ENCODE measurements at regions not wholly inside any gene's neighbourhood (a gene's known extent, or its start where the extent isn't known, plus 50 kb on each side); places are given as distances from the start of the nearest gene placed in this dataset.

DNA sequence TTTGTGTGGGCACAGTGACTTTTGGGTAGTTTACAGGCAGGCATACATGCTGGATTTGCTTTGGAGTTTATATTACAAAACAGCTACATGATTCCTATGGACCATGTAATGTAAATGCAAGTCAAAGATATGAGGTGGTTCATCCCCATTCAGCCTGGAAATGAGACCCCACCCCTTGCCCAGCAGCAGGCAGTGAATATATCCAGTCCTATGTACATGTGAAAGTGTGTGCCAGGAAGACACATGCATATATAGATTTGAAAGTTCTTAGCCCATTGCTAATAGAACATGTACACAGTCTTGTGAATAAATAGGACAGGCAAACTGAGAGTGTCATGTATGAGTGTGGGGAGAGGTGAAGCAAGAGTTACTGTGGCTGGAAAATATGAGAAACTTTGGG, 65.3 kb downstream of the FZD1 start:
- TF ChIP-seq CTCF (IDR thresholded peaks at IDR 0.05; ENCODE audit: insufficient read depth, low read length, poor library complexity, severe bottlenecking): no peak

GRCh38 chr7:91330191-91330808, 66.1 kb downstream of the FZD1 start:
- Histone ChIP-seq H3K36me3 (ENCODE audit: control insufficient read depth, insufficient read depth, low read length) (no peaks in the 10 kb centered on the region), H3K27me3 (replicated peaks; ENCODE audit: control insufficient read depth, insufficient read depth, low read length) (no peaks in the 10 kb centered on the region), H3K4me3 (replicated peaks; ENCODE audit: low read depth, low read length) (no peak overlapping the region)
- TF ChIP-seq CTCF (IDR thresholded peaks at IDR 0.05; ENCODE audit: insufficient read depth, low read length, poor library complexity, severe bottlenecking): no peak
- no peak for DNase-seq (ENCODE audit: extremely low read depth, insufficient read length)

More for the DNA sequence above, 65.3 kb downstream of the FZD1 start:
- Histone ChIP-seq H3K36me3 (ENCODE audit: control insufficient read depth, insufficient read depth, low read length) (no peaks in the 10 kb centered on the region), H3K27me3 (replicated peaks; ENCODE audit: control insufficient read depth, insufficient read depth, low read length) (no peaks in the 10 kb centered on the region), H3K4me3 (replicated peaks; ENCODE audit: low read depth, low read length) (no peak overlapping the region)
- no peak for DNase-seq (ENCODE audit: extremely low read depth, insufficient read length)

DNA sequence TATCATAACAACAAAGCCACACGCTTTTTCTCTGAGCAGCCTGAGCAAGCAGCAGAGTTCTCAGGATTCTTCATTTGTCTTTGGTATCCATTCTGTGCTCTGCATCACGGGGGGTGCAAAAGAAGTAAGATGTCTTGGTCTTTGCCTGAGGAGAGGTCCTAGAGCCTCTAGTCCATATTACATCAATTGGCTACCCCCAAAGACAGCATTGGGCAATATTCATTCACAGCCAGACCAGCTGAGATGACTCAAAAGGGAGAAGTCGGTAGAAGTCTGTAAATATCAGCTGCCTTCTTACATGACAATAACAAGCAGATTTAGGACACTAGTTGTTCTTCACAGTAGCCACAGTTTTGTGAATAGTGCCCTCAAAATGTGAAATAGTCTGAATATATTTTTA, 66.6 kb downstream of the FZD1 start:
- no peak for DNase-seq (ENCODE audit: extremely low read depth, insufficient read length)
- no peaks in the 10 kb centered on the region for H3K27me3 ChIP-seq (replicated peaks; ENCODE audit: control insufficient read depth, insufficient read depth, low read length)
- H3K4me3 ChIP-seq (replicated peaks; ENCODE audit: low read depth, low read length): no peak overlapping the region
- TF ChIP-seq CTCF (IDR thresholded peaks at IDR 0.05; ENCODE audit: insufficient read depth, low read length, poor library complexity, severe bottlenecking): no peak
- H3K36me3 ChIP-seq (ENCODE audit: control insufficient read depth, insufficient read depth, low read length): no peaks in the 10 kb centered on the region

- no peak overlapping the region for H3K4me3 ChIP-seq (replicated peaks; ENCODE audit: low read depth, low read length)
- DNase-seq (ENCODE audit: extremely low read depth, insufficient read length): no peak
- no peaks in the 10 kb centered on the region for H3K36me3 ChIP-seq (ENCODE audit: control insufficient read depth, insufficient read depth, low read length)
- TF ChIP-seq CTCF (IDR thresholded peaks at IDR 0.05; ENCODE audit: insufficient read depth, low read length, poor library complexity, severe bottlenecking): no peak
- H3K27me3 ChIP-seq (replicated peaks; ENCODE audit: control insufficient read depth, insufficient read depth, low read length): no peaks in the 10 kb centered on the region
Measured at GRCh38 chr7:91336106-91336505, 71.9 kb downstream of the FZD1 start.

DNA sequence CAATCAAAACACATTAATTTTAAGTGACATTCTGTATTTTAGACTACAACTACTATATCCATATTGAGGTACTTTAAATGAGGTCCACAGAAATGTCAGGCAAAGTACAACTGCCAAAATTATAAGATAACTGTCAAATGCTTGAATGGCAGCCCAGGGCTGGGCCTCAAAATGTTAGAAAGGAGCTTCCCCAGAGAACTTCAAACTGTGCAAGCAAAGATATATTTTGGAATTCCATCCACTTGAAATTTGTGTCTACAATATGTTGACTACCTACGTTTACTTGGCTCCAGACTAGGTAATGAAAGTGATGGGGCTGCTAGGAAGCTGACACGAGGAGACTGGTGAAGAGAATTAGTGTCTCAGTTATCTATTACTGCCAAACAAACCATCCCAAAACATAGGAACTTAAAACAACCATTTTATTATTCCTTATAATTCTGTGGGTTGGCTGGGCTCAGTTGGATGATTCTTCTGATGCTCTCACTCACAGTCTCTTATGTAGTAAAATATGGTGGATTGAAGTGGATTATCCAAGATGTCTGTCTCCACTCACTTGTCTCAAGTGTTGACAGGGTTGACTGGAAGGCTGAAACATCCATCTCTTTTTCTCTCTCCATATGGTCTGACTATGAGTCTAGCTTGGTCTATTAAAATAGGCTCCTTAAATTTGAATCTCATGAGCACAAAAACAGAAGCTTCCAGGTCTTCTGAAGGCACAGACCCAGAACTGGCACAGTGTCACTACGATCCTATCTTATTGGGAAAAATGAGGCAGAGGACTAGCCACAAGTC, 74.2 kb downstream of the FZD1 start:
- H3K36me3 ChIP-seq (ENCODE audit: control insufficient read depth, insufficient read depth, low read length): no peaks in the 10 kb centered on the region
- no peak for DNase-seq (ENCODE audit: extremely low read depth, insufficient read length)
- no peaks in the 10 kb centered on the region for H3K27me3 ChIP-seq (replicated peaks; ENCODE audit: control insufficient read depth, insufficient read depth, low read length)
- TF ChIP-seq CTCF (IDR thresholded peaks at IDR 0.05; ENCODE audit: insufficient read depth, low read length, poor library complexity, severe bottlenecking): no peak
- no peak overlapping the region for H3K4me3 ChIP-seq (replicated peaks; ENCODE audit: low read depth, low read length)
